ENCODE measurements at regions not wholly inside any gene's neighbourhood (a gene's known extent, or its start where the extent isn't known, plus 50 kb on each side); places are given as distances from the start of the nearest gene placed in this dataset.

DNA sequence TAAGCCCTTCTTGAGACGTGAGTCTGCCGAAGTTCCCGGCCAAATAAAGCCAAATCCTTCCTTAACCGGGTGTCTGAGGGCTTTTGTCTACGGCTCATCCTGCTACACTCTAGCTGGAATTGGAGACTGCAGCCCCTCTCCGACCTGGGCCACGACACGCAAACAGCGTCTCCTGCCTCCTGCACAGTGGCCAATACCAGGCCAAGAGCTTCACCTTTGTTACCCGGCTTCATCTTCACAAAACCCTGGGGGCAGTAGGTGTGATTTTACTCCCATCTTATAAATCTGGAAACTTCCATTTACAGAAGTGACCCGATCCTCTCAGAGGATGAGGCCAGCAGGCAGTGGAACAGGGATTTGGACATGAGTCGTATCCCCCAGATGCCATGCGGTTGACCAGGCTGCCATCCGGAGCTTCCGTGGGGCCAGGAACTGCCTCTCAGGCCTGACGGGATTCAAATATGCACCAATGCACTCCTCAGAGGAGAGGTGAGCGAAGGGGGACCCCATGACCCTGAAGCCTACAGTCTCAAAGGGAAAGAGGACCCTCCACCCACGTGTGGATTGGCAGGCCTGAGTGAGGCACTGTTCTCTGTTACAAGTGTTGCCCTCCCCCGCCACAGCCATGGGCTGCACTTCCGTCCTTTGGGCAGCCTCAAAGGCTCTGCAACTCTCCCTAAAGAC lies 53.2 kb upstream of the KLF13 start:
- no peak for DNase-seq (ENCODE audit: low read depth)

DNA sequence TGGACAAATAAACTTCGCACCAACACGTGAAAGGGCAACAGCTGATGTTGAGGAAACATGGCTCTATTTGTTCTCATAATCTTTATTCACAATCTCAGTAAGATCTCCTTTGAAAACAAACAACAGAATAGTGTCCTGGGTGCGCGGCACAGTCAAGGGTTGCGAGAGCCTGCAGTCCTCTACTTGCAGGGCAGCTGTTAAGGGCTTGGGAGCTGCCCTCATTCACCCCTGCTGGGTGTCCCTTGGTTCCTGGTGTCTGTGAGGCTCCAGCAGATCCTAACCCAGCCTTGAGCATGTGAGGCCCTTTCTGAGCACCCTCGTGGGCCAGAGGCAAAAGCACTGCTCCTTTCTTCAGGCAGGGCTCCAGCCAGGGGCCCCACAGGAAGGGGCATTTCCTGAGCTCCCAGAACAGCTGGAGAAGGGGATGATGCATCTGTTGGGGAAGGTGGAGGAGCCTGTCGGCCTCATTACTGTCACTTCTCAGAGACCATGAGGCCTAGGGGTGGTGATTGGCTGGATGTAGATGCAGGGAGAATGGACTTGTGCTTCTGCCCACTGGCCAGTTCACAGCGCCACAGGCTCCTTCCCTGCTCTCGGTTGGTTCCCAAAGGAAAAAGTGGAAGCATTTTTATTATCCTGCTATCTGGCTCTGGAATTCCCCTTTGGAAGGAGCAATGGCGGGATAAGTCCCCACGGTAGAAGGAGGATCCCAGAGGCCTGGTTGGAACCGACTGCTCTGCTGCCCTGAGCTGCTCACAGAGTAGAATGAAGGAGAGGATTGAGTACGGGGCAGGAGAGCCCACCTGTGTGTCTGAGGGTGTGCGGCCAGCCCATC lies 51.9 kb upstream of the KLF13 start:
- DNase-seq (ENCODE audit: low read depth), result no peak
- TF ChIP-seq CTCF (IDR thresholded peaks at IDR 0.05; ENCODE audit: insufficient read depth, low read length), result no peak
- H3K4me3 ChIP-seq (ENCODE audit: low read depth, low read length), result no peak overlapping the region

More for the DNA sequence above, 53.2 kb upstream of the KLF13 start:
- no peak for TF ChIP-seq CTCF (IDR thresholded peaks at IDR 0.05; ENCODE audit: insufficient read depth, low read length)
- no peak overlapping the region for H3K4me3 ChIP-seq (ENCODE audit: low read depth, low read length)

DNA sequence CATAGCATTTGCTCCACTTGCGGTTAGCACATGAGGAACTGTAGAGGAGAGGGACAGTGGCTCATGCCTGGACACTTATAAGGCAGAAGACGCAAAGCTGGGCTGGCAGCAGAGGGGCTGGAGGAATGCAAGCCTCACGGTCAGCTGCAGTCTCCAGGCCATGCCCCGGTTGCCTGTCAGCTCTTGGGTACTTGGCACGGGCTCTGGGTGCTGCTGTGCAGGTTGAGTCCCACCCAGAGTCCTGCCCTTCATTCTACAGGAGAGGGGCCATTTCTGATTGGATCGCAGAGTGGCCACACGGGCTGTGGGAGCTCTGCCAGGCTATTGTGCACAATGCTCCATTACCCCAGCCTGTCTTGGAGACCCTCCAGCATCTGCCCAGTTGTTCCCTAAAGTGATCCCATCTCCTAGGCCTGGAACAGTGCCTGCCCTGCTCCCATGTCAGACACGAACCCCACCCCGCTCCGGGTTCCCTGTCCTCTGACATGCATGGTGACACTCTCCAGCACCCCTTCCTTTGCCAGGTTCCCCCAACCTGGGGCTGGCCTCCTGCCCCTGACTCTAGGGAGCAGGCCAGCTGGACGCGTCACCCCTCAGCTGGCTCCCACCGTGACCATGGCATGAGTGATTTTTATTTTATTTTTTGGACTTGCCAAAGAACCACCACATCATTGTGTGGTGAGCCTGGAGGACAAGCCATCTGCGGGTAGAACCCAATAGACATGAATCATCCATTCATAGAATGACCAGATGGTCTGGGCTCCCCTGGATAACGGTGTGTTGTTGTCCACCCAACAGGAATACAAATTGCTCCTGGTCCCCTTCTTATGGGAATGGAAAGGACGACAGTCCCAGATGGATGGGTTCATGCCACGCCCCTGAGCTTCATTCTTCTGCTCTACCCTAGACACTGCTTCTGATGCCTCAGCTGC lies 51.0 kb upstream of the KLF13 start:
- no peak for DNase-seq (ENCODE audit: low read depth)

DNA sequence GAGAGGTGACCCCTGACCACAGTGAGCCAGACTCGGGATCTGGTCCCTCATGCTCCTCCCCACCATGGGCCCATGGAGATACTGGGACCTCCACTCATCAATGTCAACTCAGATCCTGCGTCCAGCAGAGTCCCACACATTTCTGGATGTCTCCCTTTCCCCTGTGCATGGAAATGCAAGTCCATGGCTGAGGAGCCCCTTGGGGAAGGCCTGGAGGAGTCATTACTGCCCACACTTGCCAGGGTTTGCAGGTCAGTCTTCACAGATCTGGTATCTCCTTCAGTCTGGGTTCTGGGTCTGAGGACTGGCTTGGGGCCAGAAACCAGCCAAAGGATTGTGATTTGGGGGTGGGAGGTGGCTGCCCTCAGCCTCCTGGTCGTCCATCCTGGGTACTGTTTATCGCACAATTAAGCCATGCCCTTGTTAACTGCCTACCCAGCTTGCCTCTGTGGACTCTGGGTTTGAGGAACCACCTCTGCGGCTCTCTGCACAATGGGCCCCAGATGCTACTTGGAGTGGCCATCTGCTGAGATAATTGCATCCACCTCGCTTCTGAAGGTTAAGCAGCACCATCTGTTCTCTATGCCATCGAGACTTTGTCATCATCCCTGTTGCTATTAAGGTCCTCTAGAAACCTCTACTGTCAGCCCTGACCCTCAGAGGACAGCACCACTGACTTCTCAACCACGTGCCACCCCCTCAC lies 49.9 kb upstream of the KLF13 start:
- TF ChIP-seq CTCF (IDR thresholded peaks at IDR 0.05; ENCODE audit: insufficient read depth, low read length), result no peak
- no peak for DNase-seq (ENCODE audit: low read depth)
- no peak overlapping the region for H3K4me3 ChIP-seq (ENCODE audit: low read depth, low read length)

More for the DNA sequence above, 51.0 kb upstream of the KLF13 start:
- no peak for TF ChIP-seq CTCF (IDR thresholded peaks at IDR 0.05; ENCODE audit: insufficient read depth, low read length)
- no peak overlapping the region for H3K4me3 ChIP-seq (ENCODE audit: low read depth, low read length)
